ENCODE measurements at regions not wholly inside any gene's neighbourhood (a gene's known extent, or its start where the extent isn't known, plus 50 kb on each side); places are given as distances from the start of the nearest gene placed in this dataset.
"Not testable (repeated sequence)": the region's sequence is repeated elsewhere in the genome, so short reads cannot be mapped to it uniquely, and the experiment has no call there.

DNA sequence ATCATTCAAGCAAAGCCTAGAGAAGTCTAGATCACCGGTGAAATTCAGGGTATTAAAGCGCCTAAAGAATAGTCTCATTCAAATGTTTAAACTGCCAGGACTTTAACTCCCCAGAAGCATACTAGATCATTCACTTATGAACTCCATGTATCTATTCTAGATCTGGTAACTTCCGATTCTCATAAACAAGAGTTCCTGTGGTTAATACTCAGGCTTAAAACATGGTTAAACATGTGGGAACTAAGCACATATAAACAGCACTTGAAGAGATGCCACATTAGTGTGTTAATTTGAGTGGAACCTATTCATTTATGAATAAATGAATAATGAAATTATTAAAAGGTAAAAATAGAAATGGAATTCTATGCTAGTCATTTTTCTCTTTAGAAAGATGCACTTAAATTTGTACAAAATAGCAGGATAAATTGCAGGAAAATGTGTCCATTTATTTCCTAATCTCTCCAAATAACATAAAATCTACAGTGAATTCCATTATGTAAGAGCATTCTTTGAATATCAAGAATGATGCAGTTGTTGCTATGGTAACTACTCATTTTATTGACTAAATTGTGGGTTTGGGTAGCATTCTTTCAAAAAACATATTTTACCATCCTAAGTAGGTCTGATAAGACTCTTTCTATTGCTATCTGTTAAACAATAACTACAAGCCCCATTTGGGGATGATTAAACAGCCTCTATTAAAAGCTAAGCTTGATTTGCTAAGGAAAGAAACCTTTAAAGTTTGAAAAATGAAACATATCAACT lies 147.6 kb upstream of the TMEM168 start:
- no peak for DNase-seq (ENCODE audit: low read depth in 2 of 2)

DNA sequence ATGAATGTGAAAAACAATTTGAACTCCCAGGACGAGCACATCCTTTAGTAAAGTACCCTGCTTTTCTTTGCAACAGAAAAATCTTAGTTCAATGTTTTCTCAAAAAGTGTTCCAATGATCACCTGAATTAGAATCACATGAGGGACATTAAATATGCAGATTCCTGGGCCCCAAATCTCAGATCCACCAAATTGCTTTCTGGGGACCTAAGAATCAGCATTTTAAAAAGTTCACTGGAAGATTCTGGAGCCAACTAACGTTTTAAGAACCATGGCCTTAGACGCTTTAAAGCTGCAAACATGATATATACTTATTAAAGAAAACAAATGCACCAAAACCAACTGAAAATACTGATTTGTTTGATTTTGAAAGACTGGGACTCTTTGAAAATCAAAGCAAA lies 143.4 kb upstream of the TMEM168 start:
- no peak for DNase-seq (ENCODE audit: low read depth in 2 of 2)

DNA sequence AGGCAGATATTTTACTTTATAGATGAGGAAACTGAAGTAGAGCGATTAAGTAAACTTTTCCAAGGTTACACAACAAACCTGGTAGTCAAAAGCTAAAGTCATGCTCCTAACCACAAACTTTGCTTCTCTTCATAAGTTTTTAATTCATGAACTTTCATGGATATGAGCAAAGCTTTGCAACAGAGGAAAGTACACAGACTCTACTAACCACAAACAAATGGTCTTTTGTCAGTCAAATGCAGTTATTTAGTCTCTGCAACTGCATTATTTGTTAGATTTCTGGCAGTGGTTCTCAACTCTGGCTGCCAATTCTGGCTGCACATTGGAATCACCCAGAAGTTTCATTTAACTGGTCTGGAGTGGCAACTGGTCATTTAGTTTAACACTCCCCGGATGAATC lies 140.6 kb upstream of the TMEM168 start:
- DNase-seq (ENCODE audit: low read depth in 2 of 2) = peak; percentile 51 to 67

DNA sequence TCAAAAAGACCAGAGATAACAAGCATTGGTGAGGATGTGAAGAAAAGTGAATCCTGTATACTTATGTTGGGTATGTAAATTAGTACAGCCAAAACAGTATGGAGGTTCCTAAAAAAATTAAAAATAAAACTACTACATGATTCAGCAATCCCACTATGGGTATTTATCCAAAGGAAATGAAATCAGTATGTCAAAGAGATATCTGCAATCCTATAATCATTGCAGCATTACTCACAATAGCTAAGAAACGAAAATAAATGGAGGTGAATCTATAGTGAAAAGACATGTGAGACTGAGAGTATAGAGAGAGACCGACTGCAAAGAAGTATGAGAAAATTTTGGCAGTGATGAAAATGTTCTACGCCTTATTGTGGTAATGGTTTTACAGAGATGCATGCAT lies 139.2 kb upstream of the TMEM168 start:
- DNase-seq (ENCODE audit: low read depth in 2 of 2) = no peak

DNA sequence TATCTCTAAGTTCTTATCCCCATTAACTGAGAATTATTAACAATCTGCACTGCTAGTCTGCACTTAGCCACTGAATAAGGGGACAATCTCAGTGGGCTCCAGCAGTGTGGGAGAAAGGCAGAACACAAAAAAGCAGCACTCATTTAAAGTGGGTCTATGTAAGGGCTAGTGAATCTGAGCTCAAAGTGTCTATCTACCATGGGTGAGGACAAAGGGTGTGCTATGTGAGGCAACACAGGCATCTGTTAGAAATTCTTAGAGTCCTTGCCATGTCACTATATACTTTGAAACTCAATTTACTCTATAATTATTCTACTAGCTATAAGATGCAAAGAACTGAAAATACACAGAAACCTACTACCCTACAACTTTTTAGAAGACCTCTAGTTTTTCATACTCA lies 135.8 kb upstream of the TMEM168 start:
- DNase-seq (ENCODE audit: low read depth in 2 of 2) = no peak

DNA sequence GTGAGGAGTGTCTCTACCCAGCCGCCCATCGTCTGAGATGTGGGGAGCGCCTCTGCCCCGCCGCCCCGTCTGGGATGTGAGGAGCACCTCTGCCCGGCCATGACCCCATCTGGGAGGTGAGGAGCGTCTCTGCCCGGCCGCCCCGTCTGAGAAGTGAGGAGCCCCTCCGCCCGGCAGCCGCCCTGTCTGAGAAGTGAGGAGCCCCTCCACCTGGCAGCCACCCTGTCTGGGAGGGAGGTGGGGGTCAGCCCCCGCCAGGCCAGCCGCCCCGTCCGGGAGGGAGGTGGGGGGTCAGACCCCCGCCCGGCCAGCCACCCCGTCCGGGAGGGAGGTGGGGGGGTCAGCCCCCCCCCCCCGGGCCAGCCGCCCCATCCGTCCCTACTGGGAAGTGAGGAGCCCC lies 132.4 kb upstream of the TMEM168 start:
- DNase-seq (ENCODE audit: low read depth in 2 of 2) = not testable (repeated sequence)

DNA sequence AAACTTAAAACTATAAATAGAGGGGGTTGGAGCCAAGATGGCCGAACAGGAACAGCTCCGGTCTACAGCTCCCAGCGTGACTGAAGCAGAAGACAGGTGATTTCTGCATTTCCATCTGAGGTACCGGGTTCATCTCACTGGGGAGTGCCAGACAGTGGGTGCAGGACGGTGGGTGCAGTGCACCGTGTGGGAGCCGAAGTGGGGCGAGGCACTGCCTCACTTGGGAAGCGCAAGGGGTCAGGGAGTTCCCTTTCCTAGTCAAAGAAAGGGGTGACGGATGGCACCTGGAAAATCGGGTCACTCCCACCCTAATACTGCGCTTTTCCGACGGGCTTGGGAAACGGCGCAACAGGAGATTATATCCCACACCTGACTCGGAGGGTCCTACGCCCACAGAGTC lies 126.2 kb upstream of the TMEM168 start:
- DNase-seq (ENCODE audit: low read depth in 2 of 2) = not testable (repeated sequence)

DNA sequence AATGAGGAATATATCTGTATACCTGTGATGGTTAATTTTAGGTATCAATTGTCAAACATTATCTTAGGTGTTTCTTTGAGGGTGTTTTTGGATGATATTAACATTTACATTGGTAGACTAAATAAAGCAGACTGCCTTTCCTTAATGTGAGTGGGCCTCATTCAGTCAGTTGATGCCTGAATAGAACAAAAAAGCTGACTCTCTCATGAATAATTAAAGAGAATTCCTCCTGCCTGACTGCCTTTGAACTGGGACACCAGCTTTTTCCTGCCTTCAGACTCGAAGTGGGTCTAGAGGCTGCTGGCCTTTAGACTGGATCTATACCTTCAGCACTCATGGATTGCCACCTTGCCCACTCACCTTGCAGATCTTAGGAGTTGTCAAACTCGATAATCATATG lies 117.9 kb upstream of the TMEM168 start:
- no peak for DNase-seq (ENCODE audit: low read depth in 2 of 2)

DNA sequence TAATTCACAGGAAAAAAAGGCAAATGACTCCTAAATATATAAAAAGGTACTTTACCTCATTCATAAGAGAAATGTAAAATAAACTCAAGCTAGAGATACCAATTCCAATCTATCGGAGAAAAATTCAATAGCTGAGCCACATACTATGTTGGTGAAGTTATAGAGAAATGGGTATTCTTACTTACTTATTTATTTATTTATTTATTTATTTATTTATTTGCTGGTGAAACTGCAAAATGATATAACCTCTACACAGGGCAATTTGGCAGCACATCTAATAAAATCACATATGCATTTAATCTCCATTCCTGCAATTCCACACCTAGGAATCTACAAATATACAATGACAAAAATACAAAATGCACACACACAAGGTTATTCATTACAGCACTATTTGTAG lies 117.5 kb upstream of the TMEM168 start:
- DNase-seq (ENCODE audit: low read depth in 2 of 2) = no peak

DNA sequence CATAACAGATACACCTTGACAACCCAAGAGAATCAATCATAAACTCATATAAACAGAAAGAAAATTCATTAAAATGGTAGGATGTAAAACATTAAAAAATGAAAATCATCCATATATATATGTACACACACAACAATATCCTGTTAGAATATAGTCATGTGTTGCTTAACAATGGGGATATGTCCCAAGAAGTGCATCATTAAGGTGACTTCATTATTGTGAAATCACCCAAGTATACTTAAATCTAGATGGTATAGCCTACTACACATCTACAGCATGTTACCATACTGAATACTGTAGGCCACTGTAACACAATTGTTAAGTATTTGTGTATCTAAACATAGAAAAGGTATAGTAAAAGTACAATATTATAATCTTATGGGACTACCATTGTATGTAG lies 115.8 kb upstream of the TMEM168 start:
- no peak for DNase-seq (ENCODE audit: low read depth in 2 of 2)

DNA sequence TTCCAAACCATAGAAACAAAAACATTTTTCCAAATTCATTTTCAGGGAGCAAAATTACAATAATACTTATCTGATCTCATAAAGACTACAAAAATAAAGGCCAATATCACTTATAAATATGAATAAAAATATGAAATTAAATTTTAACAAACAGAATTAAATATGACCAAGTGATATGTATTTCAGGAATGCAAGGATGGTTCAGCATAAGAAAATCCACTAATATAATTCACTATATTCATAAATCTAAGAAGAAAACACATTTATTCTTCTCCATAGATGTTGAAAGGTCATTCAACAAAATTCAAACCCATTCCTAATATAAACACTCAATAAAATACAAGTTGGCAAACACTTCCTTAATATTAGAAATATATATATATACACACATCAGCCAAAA lies 115.2 kb upstream of the TMEM168 start:
- DNase-seq (ENCODE audit: low read depth in 2 of 2) = no peak

DNA sequence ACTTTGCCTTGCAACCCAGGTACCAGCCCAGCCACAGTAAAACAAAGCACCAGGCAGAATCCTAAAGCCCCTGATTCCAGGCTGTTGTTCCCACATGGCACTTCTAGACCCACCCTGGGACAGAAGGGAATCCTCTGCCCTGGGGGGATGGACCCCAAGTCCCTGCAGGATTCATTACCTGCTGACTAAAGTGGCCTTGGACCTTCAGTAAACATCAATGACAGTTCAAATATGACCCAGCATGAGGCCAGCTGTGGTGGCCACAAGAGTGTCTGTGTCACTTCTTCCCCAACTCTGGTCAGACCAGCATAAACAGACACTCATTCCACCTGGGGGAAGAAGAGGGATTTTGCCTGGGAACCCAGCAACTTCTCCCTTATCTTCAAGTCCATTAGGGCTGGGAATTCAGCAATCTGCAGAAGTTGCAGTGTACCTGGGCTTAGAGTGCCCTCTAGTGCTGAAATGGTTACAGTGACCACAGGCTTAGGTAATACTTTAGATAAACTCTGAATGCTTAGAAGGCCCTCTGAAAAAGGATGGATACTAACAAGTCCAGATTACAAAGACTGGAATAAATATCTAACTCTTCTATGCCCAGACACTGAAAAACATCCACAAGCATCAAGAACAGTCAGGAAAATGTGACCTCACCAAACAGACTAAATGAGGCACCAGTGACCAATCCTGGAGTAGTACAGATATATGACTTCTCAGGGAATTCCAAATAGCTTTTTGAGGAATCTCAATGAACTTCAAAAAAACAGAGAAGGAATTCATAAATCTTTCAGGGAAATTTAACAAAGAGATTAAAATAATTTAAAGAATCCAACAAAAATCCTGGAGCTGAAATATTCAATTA lies 108.5 kb upstream of the TMEM168 start:
- DNase-seq (ENCODE audit: low read depth in 2 of 2) = peak; percentile 33 to 36

DNA sequence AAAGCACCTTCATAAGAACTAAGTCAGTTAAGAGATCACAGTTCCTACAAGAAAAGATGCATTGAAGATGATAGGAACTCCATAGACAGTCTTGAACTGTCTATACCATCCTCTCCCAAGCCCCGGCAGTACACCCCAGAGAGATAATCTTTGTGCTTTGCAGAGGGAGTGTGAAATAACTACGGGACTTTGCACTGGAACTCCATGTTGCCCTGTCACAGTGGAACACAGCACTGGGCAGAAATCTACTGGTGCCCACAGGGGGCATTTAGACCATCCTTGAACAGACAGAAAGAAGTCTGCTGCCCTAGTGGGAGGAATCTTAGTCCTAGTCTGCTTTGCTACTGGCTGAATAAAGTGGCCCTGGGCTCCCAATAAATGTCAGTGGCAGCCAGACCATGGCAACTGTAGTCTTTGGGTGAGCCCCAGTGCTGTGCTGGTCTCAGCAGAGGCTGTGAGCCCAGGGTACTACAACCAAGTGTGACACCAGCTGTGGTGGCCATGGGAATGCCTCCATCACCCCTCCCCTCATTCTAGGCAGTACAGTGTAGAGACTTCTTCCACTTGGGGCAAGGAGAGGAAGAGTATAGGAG lies 107.7 kb upstream of the TMEM168 start:
- DNase-seq (ENCODE audit: low read depth in 2 of 2) = no peak

DNA sequence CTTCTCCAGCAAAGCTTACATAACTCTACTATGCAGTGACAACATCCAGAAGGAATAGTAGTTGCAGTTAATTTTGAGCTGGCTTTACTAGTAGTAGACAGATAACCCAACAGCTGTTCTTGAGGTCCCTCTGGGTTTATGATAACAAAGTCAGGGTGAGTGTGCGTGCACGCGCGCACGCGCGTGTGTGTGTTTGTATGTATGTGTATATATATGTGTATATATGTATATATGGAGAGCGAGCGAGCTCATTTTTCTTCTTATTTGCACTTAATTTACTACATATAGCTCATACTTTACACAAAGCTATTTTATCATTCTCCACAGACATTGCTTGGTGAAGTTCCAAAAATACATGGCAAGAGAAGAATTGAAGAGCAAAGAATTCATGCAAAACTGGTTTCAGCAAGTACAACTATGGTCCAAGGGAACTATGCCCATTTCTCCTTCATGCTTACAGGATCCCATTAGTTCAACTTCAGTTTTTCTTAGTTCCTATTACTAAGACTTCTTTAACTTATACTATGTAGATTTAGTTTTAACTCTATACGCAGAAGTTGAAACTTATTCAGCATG lies 105.9 kb upstream of the TMEM168 start:
- DNase-seq (ENCODE audit: low read depth in 2 of 2) = no peak

DNA sequence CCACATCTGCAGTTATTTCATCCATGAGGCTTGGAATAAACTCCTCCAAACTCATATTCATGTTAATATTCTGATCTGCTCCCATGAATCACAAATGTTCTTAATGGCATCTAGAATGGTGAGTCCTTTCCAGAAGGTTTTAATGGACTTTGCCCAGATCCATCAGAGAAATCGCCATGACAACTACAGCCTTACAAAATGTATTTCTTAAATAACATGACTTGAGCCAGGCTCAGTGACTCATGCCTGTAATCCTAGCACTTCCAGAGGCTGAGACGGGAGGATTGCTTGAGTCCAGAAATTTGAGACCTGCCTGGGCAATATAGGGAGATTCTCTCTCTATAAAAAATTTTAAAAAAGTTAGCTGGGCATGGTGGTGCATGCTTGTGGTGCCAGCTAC lies 102.1 kb upstream of the TMEM168 start:
- peak in 1 of 2 experiments; percentile 22 for DNase-seq (ENCODE audit: low read depth in 2 of 2)

DNA sequence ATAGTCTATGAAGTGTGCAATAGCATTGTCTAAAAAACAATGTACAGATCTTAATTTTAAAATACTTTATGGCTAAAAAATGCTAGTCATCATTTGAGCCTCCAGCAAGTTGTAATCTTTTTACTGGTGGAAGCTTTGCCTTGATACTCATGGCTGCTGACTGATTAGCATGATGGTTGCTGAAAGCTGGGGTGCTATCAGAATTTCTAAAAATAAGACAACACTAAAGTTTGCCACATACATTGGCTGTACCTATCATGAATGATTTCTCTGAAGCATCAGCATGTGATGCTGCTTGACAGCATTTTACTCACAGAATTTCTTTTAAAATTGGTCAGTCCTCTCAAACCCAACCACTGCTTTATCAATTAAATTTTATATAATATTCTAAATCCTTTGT lies 101.5 kb upstream of the TMEM168 start:
- no peak for DNase-seq (ENCODE audit: low read depth in 2 of 2)

DNA sequence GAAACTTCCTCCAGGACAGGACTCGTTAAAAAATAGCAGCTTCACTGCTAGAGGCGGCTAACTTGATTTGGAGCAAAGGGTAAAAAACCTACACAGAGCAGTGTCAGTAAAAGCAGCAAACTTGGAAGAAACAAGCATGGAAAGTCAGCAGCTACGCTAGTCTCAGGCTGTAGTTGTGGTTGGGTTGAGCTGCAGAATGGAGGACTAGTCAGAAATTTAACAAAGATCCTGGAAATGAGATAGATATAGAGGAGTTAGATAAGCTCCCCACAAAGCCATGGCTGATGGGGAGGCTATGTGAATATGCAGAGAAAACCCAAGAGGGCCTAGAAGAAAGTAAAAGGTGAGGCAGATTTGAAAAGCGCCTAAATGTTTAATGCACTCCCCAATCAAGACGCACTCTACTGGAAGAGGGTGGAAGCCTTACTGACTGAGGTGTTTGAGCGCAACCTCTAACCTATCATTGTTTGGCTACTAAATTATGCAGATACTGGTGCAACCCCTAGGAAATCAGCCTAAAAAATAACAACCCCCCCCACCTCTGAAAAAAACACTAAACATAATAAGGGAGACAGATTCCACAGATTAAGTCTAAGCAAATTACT lies 99.7 kb upstream of the TMEM168 start:
- DNase-seq (ENCODE audit: low read depth in 2 of 2) = no peak

DNA sequence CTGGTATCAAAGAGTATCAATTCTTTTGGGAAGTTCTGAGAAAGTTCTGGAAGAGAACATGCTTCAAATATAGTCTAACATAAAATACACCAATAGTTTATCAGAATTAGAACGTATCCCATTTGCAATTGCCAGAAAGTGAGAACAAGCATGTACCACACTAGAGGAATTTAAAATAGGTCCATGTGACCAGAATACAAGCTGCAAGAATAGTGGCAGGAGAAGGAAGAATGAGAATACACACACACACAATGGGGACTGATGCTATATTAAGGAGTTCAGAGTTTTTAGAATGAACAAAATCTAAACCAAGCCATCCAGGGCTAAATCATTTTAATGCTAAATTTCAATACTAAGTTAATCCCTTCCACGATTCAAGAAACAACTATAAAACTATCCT lies 99.1 kb upstream of the TMEM168 start:
- DNase-seq (ENCODE audit: low read depth in 2 of 2) = no peak

DNA sequence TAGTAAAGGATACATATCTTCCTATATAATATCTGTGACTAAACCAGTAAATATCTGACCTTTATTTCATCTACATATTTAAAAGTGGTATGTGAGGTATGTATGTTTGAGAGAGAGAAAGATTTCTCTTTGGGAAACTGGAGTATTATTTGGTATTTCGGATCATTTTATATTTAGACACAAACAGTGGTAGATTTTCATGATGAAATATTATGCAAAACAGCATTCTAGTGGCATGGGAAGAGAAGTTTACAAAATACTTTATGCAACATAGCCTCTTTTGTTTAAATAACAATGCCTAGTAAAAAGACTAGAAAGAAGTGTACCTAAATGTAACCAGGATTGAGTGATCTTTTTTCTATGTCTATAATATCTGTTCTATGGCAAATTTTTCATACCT lies 98.6 kb upstream of the TMEM168 start:
- no peak for DNase-seq (ENCODE audit: low read depth in 2 of 2)

DNA sequence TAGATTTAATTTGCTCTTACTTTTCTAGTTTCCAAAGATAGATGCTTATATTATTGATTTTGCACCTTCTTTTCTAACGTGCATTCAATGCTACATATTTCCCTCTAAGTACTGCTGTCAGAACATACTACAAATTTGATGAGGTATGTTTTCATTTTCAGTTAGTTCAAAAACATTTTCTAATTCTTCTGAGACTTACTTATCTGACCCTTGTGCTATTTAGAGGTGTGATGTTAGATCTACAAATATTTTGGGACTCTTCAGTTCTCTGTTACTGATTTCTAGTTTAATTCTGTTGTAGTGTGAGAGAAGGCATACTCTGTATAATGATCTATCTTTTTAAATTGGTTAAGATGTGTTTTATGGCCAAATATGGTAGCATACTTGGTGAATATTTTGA lies 97.8 kb upstream of the TMEM168 start:
- no peak for DNase-seq (ENCODE audit: low read depth in 2 of 2)

DNA sequence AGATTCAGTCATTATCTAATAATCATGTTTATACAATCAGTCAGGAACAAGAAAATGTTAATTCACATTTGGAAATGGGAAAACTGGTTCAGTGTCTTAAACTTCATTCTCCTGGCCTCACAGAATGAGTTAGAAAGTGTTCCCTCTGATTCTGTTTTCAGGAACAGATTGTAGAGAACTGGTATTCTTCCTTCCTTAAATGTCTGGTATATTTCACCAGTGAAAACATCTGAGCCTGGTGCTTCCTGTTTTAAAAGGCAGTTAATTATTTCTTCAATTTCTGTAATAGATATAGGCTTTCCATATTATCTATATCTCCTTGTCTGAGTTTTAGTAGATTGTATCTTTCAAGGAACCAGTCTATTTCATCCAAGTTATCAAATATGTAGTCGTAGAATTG lies 97.1 kb upstream of the TMEM168 start:
- DNase-seq (ENCODE audit: low read depth in 2 of 2) = no peak

DNA sequence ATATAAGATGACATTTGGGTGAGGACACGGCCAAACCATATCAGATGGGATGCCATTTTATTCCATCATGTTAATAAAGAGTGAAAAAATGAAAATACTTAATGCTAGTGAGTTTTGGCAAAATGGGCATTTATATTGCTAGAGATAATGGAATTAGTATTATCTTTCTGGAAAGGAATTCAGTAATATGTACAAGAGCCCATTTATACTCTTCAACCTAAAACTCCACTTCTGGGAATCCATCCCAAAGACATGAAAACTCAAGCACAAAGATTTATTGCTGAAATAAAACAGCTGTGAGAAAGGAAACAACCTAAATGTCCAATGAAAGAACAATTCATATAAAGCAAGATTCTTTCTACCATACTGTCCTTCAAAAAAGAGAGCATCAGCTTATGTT lies 96.0 kb upstream of the TMEM168 start:
- DNase-seq (ENCODE audit: low read depth in 2 of 2) = no peak
